ENCODE measurements at regions not wholly inside any gene's neighbourhood (a gene's known extent, or its start where the extent isn't known, plus 50 kb on each side); places are given as distances from the start of the nearest gene placed in this dataset.

GRCh38 chr7:110541962-110542361, 549.0 kb upstream of the LRRN3 start:
- POLR2A ChIA-PET: no interaction called here
- no peak overlapping the region for H3K4me3 ChIP-seq (ENCODE audit: low read depth, low read length)
- H3K9me3 ChIP-seq (ENCODE audit: control insufficient read depth, insufficient read depth, low read depth, low read length): no peaks in the 10 kb centered on the region
- H3K36me3 ChIP-seq (ENCODE audit: control insufficient read depth in 2 of 2, insufficient read depth in 1 of 2, low read length in 2 of 2): no peaks in the 10 kb centered on the region
- CTCF ChIA-PET: interaction anchor here (0.5 kb wide), 1 partner anchor 655 kb away, joined by 3 read pairs; no protein-coding TSS in a partner anchor
- no peak overlapping the region for H3K27ac ChIP-seq (ENCODE audit: extremely low read depth, low read depth, low read length)
- TF ChIP-seq ZNF311 (tag by site-specific recombination; IDR thresholded peaks at IDR 0.05; ENCODE audit: borderline replicate concordance): no peak
- TF ChIP-seq, protein P1, sequence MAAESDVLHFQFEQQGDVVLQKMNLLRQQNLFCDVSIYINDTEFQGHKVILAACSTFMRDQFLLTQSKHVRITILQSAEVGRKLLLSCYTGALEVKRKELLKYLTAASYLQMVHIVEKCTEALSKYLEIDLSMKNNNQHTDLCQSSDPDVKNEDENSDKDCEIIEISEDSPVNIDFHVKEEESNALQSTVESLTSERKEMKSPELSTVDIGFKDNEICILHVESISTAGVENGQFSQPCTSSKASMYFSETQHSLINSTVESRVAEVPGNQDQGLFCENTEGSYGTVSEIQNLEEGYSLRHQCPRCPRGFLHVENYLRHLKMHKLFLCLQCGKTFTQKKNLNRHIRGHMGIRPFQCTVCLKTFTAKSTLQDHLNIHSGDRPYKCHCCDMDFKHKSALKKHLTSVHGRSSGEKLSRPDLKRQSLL (tag by site-specific recombination; IDR thresholded peaks at IDR 0.05): no peak
- no peak for TF ChIP-seq ZNF473 (tag by site-specific recombination; IDR thresholded peaks at IDR 0.05)
- TF ChIP-seq ZNF645 (tag by site-specific recombination; IDR thresholded peaks at IDR 0.05): no peak
- TF ChIP-seq ZNF677 (tag by site-specific recombination; IDR thresholded peaks at IDR 0.05): no peak
- no peak for TF ChIP-seq ZNF350 (tag by site-specific recombination; IDR thresholded peaks at IDR 0.05)
- no peak for TF ChIP-seq ZNF560 (tag by site-specific recombination; IDR thresholded peaks at IDR 0.05; ENCODE audit: borderline replicate concordance)
- TF ChIP-seq REPIN1 (tag by site-specific recombination; IDR thresholded peaks at IDR 0.05; ENCODE audit: low read depth): no peak
- no peak for TF ChIP-seq ZNF366 (tag by site-specific recombination; conservative IDR thresholded peaks at IDR 0.05)
- no peak for TF ChIP-seq KLF10 (tag by site-specific recombination; IDR thresholded peaks at IDR 0.05)
- no peak for TF ChIP-seq ZNF624 (tag by site-specific recombination; IDR thresholded peaks at IDR 0.05)
- TF ChIP-seq, protein P2, sequence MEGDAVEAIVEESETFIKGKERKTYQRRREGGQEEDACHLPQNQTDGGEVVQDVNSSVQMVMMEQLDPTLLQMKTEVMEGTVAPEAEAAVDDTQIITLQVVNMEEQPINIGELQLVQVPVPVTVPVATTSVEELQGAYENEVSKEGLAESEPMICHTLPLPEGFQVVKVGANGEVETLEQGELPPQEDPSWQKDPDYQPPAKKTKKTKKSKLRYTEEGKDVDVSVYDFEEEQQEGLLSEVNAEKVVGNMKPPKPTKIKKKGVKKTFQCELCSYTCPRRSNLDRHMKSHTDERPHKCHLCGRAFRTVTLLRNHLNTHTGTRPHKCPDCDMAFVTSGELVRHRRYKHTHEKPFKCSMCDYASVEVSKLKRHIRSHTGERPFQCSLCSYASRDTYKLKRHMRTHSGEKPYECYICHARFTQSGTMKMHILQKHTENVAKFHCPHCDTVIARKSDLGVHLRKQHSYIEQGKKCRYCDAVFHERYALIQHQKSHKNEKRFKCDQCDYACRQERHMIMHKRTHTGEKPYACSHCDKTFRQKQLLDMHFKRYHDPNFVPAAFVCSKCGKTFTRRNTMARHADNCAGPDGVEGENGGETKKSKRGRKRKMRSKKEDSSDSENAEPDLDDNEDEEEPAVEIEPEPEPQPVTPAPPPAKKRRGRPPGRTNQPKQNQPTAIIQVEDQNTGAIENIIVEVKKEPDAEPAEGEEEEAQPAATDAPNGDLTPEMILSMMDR (tag by site-specific recombination; IDR thresholded peaks at IDR 0.05): no peak
- no peak for TF ChIP-seq ZNF501 (tag by site-specific recombination; IDR thresholded peaks at IDR 0.05)
- no peak for TF ChIP-seq ZNF132 (tag by site-specific recombination; IDR thresholded peaks at IDR 0.05; ENCODE audit: borderline replicate concordance)
- H3K4me1 ChIP-seq (ENCODE audit: control insufficient read depth, insufficient read depth, low read length): no peaks in the 10 kb centered on the region

- no peaks in the 10 kb centered on the region for H3K36me3 ChIP-seq (ENCODE audit: control insufficient read depth in 2 of 2, insufficient read depth in 1 of 2, low read length in 2 of 2)
- no peaks in the 10 kb centered on the region for H3K4me1 ChIP-seq (ENCODE audit: control insufficient read depth, insufficient read depth, low read length)
- POLR2A ChIA-PET: no interaction called here
- no peak overlapping the region for H3K4me3 ChIP-seq (ENCODE audit: low read depth, low read length)
- no peak overlapping the region for H3K27ac ChIP-seq (ENCODE audit: extremely low read depth, low read depth, low read length)
- CTCF ChIA-PET: no interaction called here
- no peaks in the 10 kb centered on the region for H3K9me3 ChIP-seq (ENCODE audit: control insufficient read depth, insufficient read depth, low read depth, low read length)
- TF ChIP-seq ZBTB49 (tag by site-specific recombination; IDR thresholded peaks at IDR 0.05; ENCODE audit: low read depth): no peak
- TF ChIP-seq ZNF639 (tag by site-specific recombination; IDR thresholded peaks at IDR 0.05): no peak
- TF ChIP-seq BCL11A (tag by site-specific recombination; IDR thresholded peaks at IDR 0.05; ENCODE audit: low read depth): no peak
- TF ChIP-seq ZNF132 (tag by site-specific recombination; IDR thresholded peaks at IDR 0.05; ENCODE audit: borderline replicate concordance): no peak
- no peak for TF ChIP-seq KLF1 (tag by site-specific recombination; IDR thresholded peaks at IDR 0.05)
- TF ChIP-seq, protein P3, sequence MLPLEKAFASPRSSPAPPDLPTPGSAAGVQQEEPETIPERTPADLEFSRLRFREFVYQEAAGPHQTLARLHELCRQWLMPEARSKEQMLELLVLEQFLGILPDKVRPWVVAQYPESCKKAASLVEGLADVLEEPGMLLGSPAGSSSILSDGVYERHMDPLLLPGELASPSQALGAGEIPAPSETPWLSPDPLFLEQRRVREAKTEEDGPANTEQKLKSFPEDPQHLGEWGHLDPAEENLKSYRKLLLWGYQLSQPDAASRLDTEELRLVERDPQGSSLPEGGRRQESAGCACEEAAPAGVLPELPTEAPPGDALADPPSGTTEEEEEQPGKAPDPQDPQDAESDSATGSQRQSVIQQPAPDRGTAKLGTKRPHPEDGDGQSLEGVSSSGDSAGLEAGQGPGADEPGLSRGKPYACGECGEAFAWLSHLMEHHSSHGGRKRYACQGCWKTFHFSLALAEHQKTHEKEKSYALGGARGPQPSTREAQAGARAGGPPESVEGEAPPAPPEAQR (tag by site-specific recombination; IDR thresholded peaks at IDR 0.05): no peak
- no peak for TF ChIP-seq REPIN1 (tag by site-specific recombination; IDR thresholded peaks at IDR 0.05; ENCODE audit: low read depth)
- no peak for TF ChIP-seq ZNF791 (tag by site-specific recombination; IDR thresholded peaks at IDR 0.05)
- TF ChIP-seq SP3 (tag by site-specific recombination; IDR thresholded peaks at IDR 0.05): no peak
- TF ChIP-seq ZNF747 (tag by site-specific recombination; IDR thresholded peaks at IDR 0.05): no peak
- no peak for TF ChIP-seq ZNF311 (tag by site-specific recombination; IDR thresholded peaks at IDR 0.05; ENCODE audit: borderline replicate concordance)
- TF ChIP-seq, protein P4, sequence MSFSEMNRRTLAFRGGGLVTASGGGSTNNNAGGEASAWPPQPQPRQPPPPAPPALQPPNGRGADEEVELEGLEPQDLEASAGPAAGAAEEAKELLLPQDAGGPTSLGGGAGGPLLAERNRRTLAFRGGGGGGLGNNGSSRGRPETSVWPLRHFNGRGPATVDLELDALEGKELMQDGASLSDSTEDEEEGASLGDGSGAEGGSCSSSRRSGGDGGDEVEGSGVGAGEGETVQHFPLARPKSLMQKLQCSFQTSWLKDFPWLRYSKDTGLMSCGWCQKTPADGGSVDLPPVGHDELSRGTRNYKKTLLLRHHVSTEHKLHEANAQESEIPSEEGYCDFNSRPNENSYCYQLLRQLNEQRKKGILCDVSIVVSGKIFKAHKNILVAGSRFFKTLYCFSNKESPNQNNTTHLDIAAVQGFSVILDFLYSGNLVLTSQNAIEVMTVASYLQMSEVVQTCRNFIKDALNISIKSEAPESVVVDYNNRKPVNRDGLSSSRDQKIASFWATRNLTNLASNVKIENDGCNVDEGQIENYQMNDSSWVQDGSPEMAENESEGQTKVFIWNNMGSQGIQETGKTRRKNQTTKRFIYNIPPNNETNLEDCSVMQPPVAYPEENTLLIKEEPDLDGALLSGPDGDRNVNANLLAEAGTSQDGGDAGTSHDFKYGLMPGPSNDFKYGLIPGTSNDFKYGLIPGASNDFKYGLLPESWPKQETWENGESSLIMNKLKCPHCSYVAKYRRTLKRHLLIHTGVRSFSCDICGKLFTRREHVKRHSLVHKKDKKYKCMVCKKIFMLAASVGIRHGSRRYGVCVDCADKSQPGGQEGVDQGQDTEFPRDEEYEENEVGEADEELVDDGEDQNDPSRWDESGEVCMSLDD (tag by site-specific recombination; IDR thresholded peaks at IDR 0.05): no peak
These were observed 546.7 kb upstream of the LRRN3 start for GRCh38 chr7:110544194-110544593.
